SK-N-SH (cell line): ENCODE measurements at regions not wholly inside any gene's neighbourhood (a gene's known extent, or its start where the extent isn't known, plus 50 kb on each side); places are given as distances from the start of the nearest gene placed in this dataset.
A peak's percentile ranks its signal among the peaks of the same experiment; 100 is the strongest.
"Not testable (repeated sequence)": the region's sequence is repeated elsewhere in the genome, so short reads cannot be mapped to it uniquely, and the experiment has no call there.

Source experiments
- CTCF ChIA-PET: fragments of 300-600, 350-600 bp; formaldehyde crosslinking; extraction: SDS; loops from one replicate; lab custom pipeline; 2021; lab: Yijun Ruan, JAX
- POLR2A ChIA-PET: fragments of 350-600 bp; sonication (Branson Sonifier 250); formaldehyde crosslinking; extraction: SDS; loops from one replicate; lab custom pipeline; 2020; ENCODE audit warnings: antibody characterized with exemption, inconsistent platforms; lab: Yijun Ruan, JAX
- DNase-seq: peaks from one replicate; pipeline ENCODE4 v3.0.0; 2012
- H2AFZ ChIP-seq: fragments of 200-600 bp; sonication (generic); 2 replicates; pipeline ENCODE4 v1.8.1; 2016; ENCODE audit warnings: antibody characterized with exemption, mild to moderate bottlenecking, low read depth
- H3F3A ChIP-seq: fragments of 200-600 bp; sonication (generic); replicated peaks from 2 replicates; pipeline ENCODE3; 2016; ENCODE audit warnings: antibody characterized with exemption, mild to moderate bottlenecking; ENCODE audit not compliant: insufficient read depth
- H3K27ac ChIP-seq, 2 experiments: fragments of 200-500 bp in 1 of 2; fragments of 200-600 bp in 1 of 2; sonication (Bioruptor generic) in 1 of 2; sonication (generic), shearing (Covaris generic) in 1 of 2; 2 replicates each; pipeline versions ENCODE4 v1.5.1 to v1.6.1; 2014 to 2016; ENCODE audit warnings: low read depth in 2 of 2, inconsistent platforms in 1 of 2, low read length in 1 of 2, mild to moderate bottlenecking in 1 of 2, mixed read lengths in 1 of 2
- H3K27me3 ChIP-seq: fragments of 200-600 bp; sonication (generic), shearing (Covaris generic); 2 replicates; pipeline ENCODE4 v1.6.1; 2016; ENCODE audit warnings: mixed run types; ENCODE audit not compliant: insufficient read depth
- H3K36me3 ChIP-seq, 2 experiments: fragments of 200-500 bp in 1 of 2; fragments of 200-600 bp in 1 of 2; sonication (Bioruptor generic) in 1 of 2; sonication (generic) in 1 of 2; replicated peaks in 1 of 2; 2 replicates each; pipeline versions ENCODE3 to v1.5.1; 2014 to 2016; ENCODE audit warnings: low read length in 1 of 2, mild to moderate bottlenecking in 1 of 2; ENCODE audit not compliant: insufficient read depth in 2 of 2, control insufficient read depth in 1 of 2
- H3K4me1 ChIP-seq, 2 experiments: fragments of 200-500 bp in 1 of 2; fragments of 200-600 bp in 1 of 2; sonication (Bioruptor generic) in 1 of 2; sonication (generic), shearing (Covaris generic) in 1 of 2; 2 replicates each; pipeline versions ENCODE4 v1.5.1 to v1.6.1; 2014 to 2016; ENCODE audit warnings: low read depth in 1 of 2, low read length in 1 of 2, mixed run types in 1 of 2; ENCODE audit not compliant: insufficient read depth in 2 of 2, control insufficient read depth in 1 of 2
- H3K4me2 ChIP-seq: fragments of 200-600 bp; sonication (generic), shearing (Covaris generic); 2 replicates; pipeline ENCODE4 v1.6.1; 2017; ENCODE audit warnings: mixed run types
- H3K4me3 ChIP-seq, 2 experiments: fragments of 200-500 bp in 1 of 2; fragments of 200-600 bp in 1 of 2; sonication (Bioruptor generic) in 1 of 2; sonication (generic), shearing (Covaris generic) in 1 of 2; 2 replicates each; pipeline versions ENCODE4 v1.5.1 to v1.8.1; 2014 to 2016; ENCODE audit warnings: low read depth in 2 of 2, inconsistent platforms in 1 of 2, low read length in 1 of 2, mild to moderate bottlenecking in 1 of 2, mixed read lengths in 1 of 2, moderate library complexity in 1 of 2
- H3K79me2 ChIP-seq: fragments of 200-600 bp; sonication (generic); 2 replicates; pipeline ENCODE4 v1.8.1; 2017; ENCODE audit warnings: mild to moderate bottlenecking; ENCODE audit not compliant: insufficient read depth
- H3K9ac ChIP-seq: fragments of 200-600 bp; sonication (generic); 2 replicates; pipeline ENCODE4 v1.6.1; 2017; ENCODE audit warnings: mixed run types
- H3K9me2 ChIP-seq: fragments of 200-600 bp; sonication (generic); 2 replicates; pipeline ENCODE4 v1.6.1; 2017; ENCODE audit warnings: mixed run types
- H3K9me3 ChIP-seq: fragments of 200-600 bp; sonication (generic); 2 replicates; pipeline ENCODE4 v1.6.1; 2017; ENCODE audit warnings: mixed run types, mild to moderate bottlenecking, moderate library complexity
- H4K20me1 ChIP-seq: fragments of 200-600 bp; sonication (generic); 2 replicates; pipeline ENCODE4 v1.6.1; 2017; ENCODE audit warnings: mild to moderate bottlenecking, mixed run types; ENCODE audit not compliant: insufficient read depth
- GABPA ChIP-seq: IDR thresholded peaks from 2 replicates; pipeline ENCODE4 v1.4.0; 2012; ENCODE audit warnings: low read depth, mild to moderate bottlenecking
- GATA2 ChIP-seq: sonication (generic); formaldehyde crosslinking; IDR thresholded peaks from 2 replicates; pipeline ENCODE4 v1.5.0; 2020; ENCODE audit warnings: mild to moderate bottlenecking, missing genetic modification reagents
- IRF3 ChIP-seq: fragments of 150-350 bp; IDR thresholded peaks from 2 replicates; pipeline ENCODE4 v1.6.1; 2016; ENCODE audit warnings: mild to moderate bottlenecking, low read depth, low read length
- JUND ChIP-seq: IDR thresholded peaks from 2 replicates; pipeline ENCODE4 v1.4.0; 2012
- NRF1 ChIP-seq: IDR thresholded peaks from 2 replicates; pipeline ENCODE4 v1.6.1; 2012; ENCODE audit warnings: low read depth, mild to moderate bottlenecking, low read length
- RCOR1 ChIP-seq: fragments of 150-350 bp; IDR thresholded peaks from 2 replicates; pipeline ENCODE4 v1.6.1; 2017; ENCODE audit warnings: antibody characterized with exemption, low read length
- RFX5 ChIP-seq: IDR thresholded peaks from 2 replicates; pipeline ENCODE4 v1.6.1; 2012; ENCODE audit warnings: mild to moderate bottlenecking, improper control_type of control experiment, low read length
- RXRA ChIP-seq: IDR thresholded peaks from 2 replicates; pipeline ENCODE4 v1.4.0; 2012; ENCODE audit warnings: low read depth, mild to moderate bottlenecking, borderline replicate concordance
- SMC3 ChIP-seq: IDR thresholded peaks from 2 replicates; pipeline ENCODE4 v1.6.1; 2012; ENCODE audit warnings: low read depth, low read length, improper control_type of control experiment
- WGBS: methylation state at CpG from one replicate; pipeline ENCODE4 v1.1.6; 2017; ENCODE audit warnings: low lambda C conversion rate; 5-methylcytosine and 5-hydroxymethylcytosine counted together
- TF ChIP-seq, protein P1 (sequence below): IDR thresholded peaks from 2 replicates; pipeline ENCODE4 v1.6.1; 2012; ENCODE audit warnings: mild to moderate bottlenecking, low read depth, low read length, moderate library complexity

DNA sequence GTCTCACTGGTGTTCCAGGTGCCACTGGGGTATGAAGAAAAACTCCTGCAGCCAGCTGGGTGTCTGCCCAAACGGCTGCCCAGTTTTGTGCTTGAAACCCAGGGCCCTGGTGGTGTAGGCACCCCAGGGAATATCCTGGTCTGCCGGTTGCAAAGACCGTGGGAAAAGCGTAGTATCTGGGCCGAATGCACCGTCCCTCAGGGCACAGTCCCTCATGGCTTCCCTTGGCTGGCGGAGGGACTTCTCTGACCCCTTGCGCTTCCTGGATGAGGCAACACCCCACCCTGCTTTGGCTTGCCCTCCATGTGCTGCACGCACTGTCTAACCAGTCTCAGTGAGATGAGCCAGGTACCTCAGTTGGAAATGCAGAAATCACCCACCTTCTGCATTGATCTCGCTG is 587.1 kb upstream of the ZFP42 start:
- H2AFZ ChIP-seq, H3K9me2 ChIP-seq, H3F3A ChIP-seq, H3K9me3 ChIP-seq, H3K4me2 ChIP-seq, CTCF ChIA-PET, H3K36me3 ChIP-seq, H4K20me1 ChIP-seq, POLR2A ChIA-PET, DNase-seq, H3K27me3 ChIP-seq, H3K4me1 ChIP-seq, H3K27ac ChIP-seq, H3K9ac ChIP-seq, H3K79me2 ChIP-seq: not testable (repeated sequence)
- WGBS, result 36% methylated on average over 7 of the region's 10 CpGs
- 0 out of 4 replicates have a peak overlapping the region, but pooled peaks of 1 of the 2 experiments have one; percentile 35 for H3K4me3 ChIP-seq
- 0 out of 2 replicates have a peak, but pooled peaks have one; percentile 40 for TF ChIP-seq GABPA

DNA sequence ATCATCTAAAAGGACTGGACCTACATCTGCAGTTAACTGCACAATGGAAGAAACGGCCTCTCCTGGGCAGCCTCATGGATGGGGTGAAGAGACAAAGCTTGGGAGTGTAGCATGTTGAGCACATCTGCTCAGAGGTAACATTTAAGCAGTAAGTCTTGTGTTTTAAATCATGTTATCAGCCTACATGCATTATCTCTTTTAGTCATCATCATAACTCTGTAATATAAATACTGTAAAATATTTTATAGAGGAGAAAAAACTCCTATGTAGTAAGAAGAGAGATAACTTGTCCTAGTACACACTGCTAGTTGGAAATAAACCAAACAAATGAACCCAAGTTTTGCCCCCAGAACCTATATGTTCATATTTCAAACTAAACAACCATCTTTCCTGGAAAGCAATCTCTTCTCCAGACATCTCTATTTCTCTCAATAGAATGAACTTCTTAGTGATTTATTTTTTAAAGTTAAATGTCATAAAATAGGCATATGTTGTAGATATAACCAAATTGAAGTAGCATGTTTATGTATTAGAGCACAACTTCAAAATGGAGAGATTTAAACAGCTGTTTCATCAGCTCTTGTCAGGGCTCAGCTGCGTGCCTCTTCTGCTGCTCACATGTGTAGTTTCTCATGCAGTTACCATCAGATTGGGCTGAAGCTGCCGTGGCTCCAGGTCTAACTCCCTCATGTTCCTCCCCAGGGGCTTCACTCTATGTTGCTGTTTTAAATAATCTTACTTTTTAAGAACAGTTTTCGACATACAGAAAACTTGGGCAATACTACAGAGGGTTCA is 581.8 kb upstream of the ZFP42 start:
- no peak overlapping the region for H3K27ac ChIP-seq
- H3K4me2 ChIP-seq, result no peak overlapping the region
- ChIA-PET POLR2A (no interaction called here), CTCF (no interaction called here)
- H3K9me3 ChIP-seq, result no peaks in the 10 kb centered on the region
- no peak for DNase-seq
- no peak overlapping the region for H3K9ac ChIP-seq
- no peaks in the 10 kb centered on the region for H3K4me1 ChIP-seq
- H3F3A ChIP-seq, result no peaks in the 10 kb centered on the region
- no peaks in the 10 kb centered on the region for H4K20me1 ChIP-seq
- no peaks in the 10 kb centered on the region for H3K36me3 ChIP-seq
- no peaks in the 10 kb centered on the region for H3K79me2 ChIP-seq
- H2AFZ ChIP-seq, result no peak overlapping the region
- WGBS, result 12% methylated on average over 4 of the region's 4 CpGs
- H3K4me3 ChIP-seq, result no peak overlapping the region
- no peaks in the 10 kb centered on the region for H3K9me2 ChIP-seq
- no peaks in the 10 kb centered on the region for H3K27me3 ChIP-seq
- no peak for TF ChIP-seq IRF3
- TF ChIP-seq JUND, result no peak
- TF ChIP-seq SMC3, result no peak
- TF ChIP-seq, protein P1, sequence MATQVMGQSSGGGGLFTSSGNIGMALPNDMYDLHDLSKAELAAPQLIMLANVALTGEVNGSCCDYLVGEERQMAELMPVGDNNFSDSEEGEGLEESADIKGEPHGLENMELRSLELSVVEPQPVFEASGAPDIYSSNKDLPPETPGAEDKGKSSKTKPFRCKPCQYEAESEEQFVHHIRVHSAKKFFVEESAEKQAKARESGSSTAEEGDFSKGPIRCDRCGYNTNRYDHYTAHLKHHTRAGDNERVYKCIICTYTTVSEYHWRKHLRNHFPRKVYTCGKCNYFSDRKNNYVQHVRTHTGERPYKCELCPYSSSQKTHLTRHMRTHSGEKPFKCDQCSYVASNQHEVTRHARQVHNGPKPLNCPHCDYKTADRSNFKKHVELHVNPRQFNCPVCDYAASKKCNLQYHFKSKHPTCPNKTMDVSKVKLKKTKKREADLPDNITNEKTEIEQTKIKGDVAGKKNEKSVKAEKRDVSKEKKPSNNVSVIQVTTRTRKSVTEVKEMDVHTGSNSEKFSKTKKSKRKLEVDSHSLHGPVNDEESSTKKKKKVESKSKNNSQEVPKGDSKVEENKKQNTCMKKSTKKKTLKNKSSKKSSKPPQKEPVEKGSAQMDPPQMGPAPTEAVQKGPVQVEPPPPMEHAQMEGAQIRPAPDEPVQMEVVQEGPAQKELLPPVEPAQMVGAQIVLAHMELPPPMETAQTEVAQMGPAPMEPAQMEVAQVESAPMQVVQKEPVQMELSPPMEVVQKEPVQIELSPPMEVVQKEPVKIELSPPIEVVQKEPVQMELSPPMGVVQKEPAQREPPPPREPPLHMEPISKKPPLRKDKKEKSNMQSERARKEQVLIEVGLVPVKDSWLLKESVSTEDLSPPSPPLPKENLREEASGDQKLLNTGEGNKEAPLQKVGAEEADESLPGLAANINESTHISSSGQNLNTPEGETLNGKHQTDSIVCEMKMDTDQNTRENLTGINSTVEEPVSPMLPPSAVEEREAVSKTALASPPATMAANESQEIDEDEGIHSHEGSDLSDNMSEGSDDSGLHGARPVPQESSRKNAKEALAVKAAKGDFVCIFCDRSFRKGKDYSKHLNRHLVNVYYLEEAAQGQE, result no peak
- TF ChIP-seq NRF1, result no peak
- no peak for TF ChIP-seq RXRA
- TF ChIP-seq RFX5, result no peak
- no peak for TF ChIP-seq GATA2 (CRISPR knock-in tag)
- TF ChIP-seq RCOR1, result no peak
